ENCODE measurements at regions not wholly inside any gene's neighbourhood (a gene's known extent, or its start where the extent isn't known, plus 50 kb on each side); places are given as distances from the start of the nearest gene placed in this dataset.

GRCh38 chr4:151879705-151880445 lies 119.1 kb upstream of the GATB start:
- TF ChIP-seq CTCF (IDR thresholded peaks at IDR 0.05; ENCODE audit: unreplicated experiment), result no peak
- Mint-ChIP-seq H3K9me3 (ENCODE audit: low read depth) (no peaks in the 10 kb centered on the region), H3K36me3 (ENCODE audit: insufficient read depth) (no peaks in the 10 kb centered on the region), H3K4me3 (ENCODE audit: low read depth) (no peak overlapping the region), H3K27ac (no peak overlapping the region), H3K27me3 (peaks cover 27% of the 10 kb centered on the region), H3K4me1 (ENCODE audit: low read depth) (no peaks in the 10 kb centered on the region)
- DNase-seq (ENCODE audit: low spot score, unreplicated experiment), result no peak

- no peak overlapping the region for H3K4me3 Mint-ChIP-seq (ENCODE audit: low read depth)
- H3K27ac Mint-ChIP-seq, result no peak overlapping the region
- peaks cover 29% of the 10 kb centered on the region for H3K27me3 Mint-ChIP-seq
- H3K36me3 Mint-ChIP-seq (ENCODE audit: insufficient read depth), result no peaks in the 10 kb centered on the region
- H3K9me3 Mint-ChIP-seq (ENCODE audit: low read depth), result no peaks in the 10 kb centered on the region
- no peaks in the 10 kb centered on the region for H3K4me1 Mint-ChIP-seq (ENCODE audit: low read depth)
- TF ChIP-seq CTCF (IDR thresholded peaks at IDR 0.05; ENCODE audit: unreplicated experiment), result no peak
- no peak for DNase-seq (ENCODE audit: low spot score, unreplicated experiment)
These were observed 115.7 kb upstream of the GATB start for GRCh38 chr4:151876381-151876988.

GRCh38 chr4:151874328-151874727 lies 113.5 kb upstream of the GATB start:
- H3K4me1 Mint-ChIP-seq (ENCODE audit: low read depth), result no peaks in the 10 kb centered on the region
- H3K9me3 Mint-ChIP-seq (ENCODE audit: low read depth), result no peaks in the 10 kb centered on the region
- TF ChIP-seq CTCF (IDR thresholded peaks at IDR 0.05; ENCODE audit: unreplicated experiment), result no peak
- H3K36me3 Mint-ChIP-seq (ENCODE audit: insufficient read depth), result no peaks in the 10 kb centered on the region
- H3K27ac Mint-ChIP-seq, result no peak overlapping the region
- peaks cover 12% of the 10 kb centered on the region for H3K27me3 Mint-ChIP-seq
- no peak for DNase-seq (ENCODE audit: low spot score, unreplicated experiment)
- H3K4me3 Mint-ChIP-seq (ENCODE audit: low read depth), result no peak overlapping the region

- H3K27me3 Mint-ChIP-seq, result peaks cover 9% of the 10 kb centered on the region
- no peak for DNase-seq (ENCODE audit: low spot score, unreplicated experiment)
- no peak overlapping the region for H3K27ac Mint-ChIP-seq
- peaks cover 3% of the 10 kb centered on the region for H3K9me3 Mint-ChIP-seq (ENCODE audit: low read depth)
- H3K4me3 Mint-ChIP-seq (ENCODE audit: low read depth), result no peak overlapping the region
- H3K36me3 Mint-ChIP-seq (ENCODE audit: insufficient read depth), result no peaks in the 10 kb centered on the region
- H3K4me1 Mint-ChIP-seq (ENCODE audit: low read depth), result no peaks in the 10 kb centered on the region
- no peak for TF ChIP-seq CTCF (IDR thresholded peaks at IDR 0.05; ENCODE audit: unreplicated experiment)
These were observed 105.7 kb upstream of the GATB start for GRCh38 chr4:151866592-151866918.

- peaks cover 3% of the 10 kb centered on the region for H3K9me3 Mint-ChIP-seq (ENCODE audit: low read depth)
- no peak overlapping the region for H3K27ac Mint-ChIP-seq
- H3K4me3 Mint-ChIP-seq (ENCODE audit: low read depth), result no peak overlapping the region
- H3K27me3 Mint-ChIP-seq, result peaks cover 9% of the 10 kb centered on the region
- no peaks in the 10 kb centered on the region for H3K36me3 Mint-ChIP-seq (ENCODE audit: insufficient read depth)
- no peak for TF ChIP-seq CTCF (IDR thresholded peaks at IDR 0.05; ENCODE audit: unreplicated experiment)
- H3K4me1 Mint-ChIP-seq (ENCODE audit: low read depth), result no peaks in the 10 kb centered on the region
- no peak for DNase-seq (ENCODE audit: low spot score, unreplicated experiment)
These were observed 105.2 kb upstream of the GATB start for GRCh38 chr4:151865744-151866591.

All from progenitor cell of endocrine pancreas (in vitro differentiated cells).